GM19043 (cell line): ENCODE measurements at regions not wholly inside any gene's neighbourhood (a gene's known extent, or its start where the extent isn't known, plus 50 kb on each side); places are given as distances from the start of the nearest gene placed in this dataset.
"Not testable (repeated sequence)": the region's sequence is repeated elsewhere in the genome, so short reads cannot be mapped to it uniquely, and the experiment has no call there.

Source experiments
- ATAC-seq: cut with Tn5 transposase; IDR thresholded peaks from one replicate; pipeline ENCODE4 v1.9.1; 2021; ENCODE audit warnings: low read depth; ENCODE audit not compliant: unreplicated experiment

DNA sequence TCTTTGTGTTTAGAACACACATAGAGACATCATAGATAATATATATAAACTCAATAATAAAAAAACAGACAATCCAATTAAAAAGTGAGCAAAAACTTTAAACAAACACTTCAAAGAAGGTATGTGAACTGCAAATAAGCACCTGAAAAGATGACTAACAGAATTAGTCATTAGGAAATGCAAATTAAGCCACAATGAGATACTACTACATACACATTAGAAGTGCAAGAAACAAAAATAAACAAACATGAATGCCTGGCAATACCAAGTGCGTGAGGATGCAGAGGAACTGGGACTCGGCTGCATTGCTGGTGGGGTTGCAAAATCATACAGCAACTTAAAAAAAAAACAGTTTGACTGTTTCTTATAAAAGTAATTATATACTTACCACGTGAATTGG is 799.0 kb downstream of the KCNJ2 start:
- ATAC-seq: no peak

DNA sequence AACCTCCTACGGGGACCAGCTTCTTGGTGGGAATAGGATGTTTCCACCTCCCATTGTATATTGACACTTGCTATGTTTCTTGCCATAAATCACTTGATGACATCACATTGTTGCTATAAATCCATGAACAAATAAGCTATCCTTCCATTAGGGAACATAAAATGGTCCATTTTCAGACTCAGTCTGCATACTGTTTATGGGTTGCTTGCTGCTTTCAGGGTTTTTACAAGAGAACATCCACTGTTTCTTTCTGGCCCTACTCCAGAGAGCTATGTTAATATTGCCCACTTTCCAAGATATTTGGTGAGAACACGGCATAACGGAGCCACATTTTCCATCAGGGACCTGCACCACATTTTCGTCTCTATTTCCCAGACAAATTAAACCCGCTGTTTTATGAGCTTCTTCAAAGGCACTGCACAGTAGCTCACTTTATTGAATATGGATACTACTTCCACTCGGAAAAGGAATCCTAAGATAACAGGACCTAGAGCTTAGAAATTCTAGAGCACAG is 800.2 kb downstream of the KCNJ2 start:
- ATAC-seq: no peak

DNA sequence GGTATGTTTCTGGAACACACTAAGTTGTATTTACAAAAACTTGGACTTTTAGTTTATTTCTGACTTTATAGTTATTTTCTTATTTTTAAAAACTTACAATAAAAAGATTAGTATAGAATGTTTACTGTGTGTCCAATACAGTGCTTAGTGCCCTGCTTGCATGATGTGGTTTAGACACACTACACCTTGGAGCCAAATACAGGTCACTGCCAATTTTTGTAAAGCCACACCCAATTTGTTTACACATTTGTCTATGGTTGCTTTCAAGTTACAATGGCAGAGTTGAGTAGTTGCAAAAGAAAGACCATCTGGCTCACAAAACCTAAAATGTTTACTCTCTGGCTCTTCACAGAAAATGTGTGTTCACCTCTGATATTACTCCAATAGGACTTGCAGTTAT is 807.1 kb downstream of the KCNJ2 start:
- no peak for ATAC-seq

DNA sequence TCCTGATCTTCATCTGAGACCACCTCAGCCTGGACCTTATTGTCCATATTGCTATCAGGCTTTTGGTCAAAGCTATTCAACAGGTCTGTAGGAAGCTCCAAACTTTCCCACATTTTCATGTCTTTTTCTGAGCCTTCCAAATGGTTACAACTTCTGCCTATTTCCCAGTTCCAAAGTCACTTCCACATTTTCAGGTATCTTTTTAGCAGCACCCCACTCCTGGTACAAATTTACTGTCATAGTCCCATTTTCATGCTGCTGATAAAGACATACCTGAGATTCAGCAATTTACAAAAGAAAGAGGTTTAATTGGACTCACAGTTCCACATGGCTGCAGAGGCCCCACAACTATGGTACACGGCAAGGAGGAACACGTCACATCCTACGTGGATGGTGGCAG is 815.5 kb downstream of the KCNJ2 start:
- no peak for ATAC-seq

DNA sequence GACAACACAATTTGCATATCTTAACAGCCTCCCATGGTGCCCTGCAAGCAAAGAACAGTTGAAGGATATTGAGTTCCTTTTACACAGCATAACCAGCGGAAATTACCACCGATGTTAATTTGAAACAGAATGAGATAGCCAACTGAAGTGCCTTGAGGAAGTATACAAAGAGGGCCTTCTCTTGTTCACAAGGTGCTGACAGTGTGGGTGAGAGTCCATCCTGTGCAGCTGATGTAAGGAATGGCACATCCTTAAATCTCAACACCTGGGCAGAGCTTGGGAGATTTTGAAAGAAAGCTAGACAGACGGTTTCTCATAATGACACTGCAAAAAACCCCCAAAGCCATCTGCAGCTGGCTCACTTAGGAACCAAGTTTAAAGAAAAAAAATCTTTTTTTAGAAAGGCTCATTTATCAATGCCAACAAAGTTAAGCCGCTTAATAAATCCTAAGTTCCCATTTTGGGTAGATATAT is 818.6 kb downstream of the KCNJ2 start:
- ATAC-seq: no peak

DNA sequence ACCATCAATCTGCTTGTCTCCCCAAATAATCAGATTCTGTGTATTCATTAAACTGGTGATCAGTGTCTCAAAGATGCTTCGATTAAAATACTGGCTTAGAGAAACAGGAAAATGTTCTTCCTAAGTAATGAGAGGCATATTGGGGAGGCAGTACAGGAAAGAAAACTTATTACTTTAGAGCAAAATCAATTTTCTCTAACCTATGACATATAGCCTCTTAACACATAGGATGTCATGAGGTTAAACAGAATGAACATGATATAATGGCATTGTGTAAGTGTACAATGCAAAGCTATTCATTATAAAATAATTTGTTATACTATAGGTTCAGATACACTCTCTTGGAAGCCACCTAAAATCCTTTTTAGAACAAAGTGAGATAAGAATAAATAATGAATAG is 819.3 kb downstream of the KCNJ2 start:
- no peak for ATAC-seq

DNA sequence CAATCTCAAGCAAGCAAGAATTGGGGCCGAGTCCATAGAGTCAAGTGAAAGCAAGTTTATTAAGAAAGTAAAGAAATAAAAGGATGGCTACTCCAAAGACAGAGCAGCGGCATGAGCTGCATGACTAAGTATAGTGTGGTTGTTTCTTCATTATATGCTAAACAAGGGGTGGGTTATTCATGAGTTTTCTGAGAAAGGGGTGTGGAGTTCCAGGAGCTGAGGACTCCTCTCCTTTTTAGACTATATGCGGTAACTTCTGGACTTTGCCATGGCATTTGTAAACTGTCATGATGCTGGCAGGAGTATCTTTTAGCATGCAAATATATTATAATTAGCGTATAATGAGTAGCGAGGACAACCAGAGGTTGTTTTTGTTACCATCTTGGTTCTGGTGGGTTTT is 819.9 kb downstream of the KCNJ2 start:
- ATAC-seq: no peak

DNA sequence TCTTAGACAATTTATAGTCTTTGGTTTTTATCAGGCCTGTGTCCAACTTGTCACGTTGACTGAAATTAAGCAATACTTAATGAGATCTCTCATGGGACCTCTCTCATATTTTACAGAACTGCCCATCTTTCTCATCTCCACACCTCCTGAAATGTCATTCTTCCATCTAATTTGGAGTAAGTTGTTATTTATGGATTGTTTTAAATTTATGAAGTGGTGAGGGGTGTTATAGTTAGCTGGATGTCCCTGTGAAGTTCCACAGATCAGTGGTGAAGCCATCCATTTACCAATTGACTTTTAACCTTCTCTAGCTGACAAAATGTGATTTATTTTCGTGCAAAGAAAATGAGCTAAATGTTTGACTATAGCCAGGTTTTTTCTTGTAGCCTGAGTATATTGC is 824.9 kb downstream of the KCNJ2 start:
- ATAC-seq: no peak

DNA sequence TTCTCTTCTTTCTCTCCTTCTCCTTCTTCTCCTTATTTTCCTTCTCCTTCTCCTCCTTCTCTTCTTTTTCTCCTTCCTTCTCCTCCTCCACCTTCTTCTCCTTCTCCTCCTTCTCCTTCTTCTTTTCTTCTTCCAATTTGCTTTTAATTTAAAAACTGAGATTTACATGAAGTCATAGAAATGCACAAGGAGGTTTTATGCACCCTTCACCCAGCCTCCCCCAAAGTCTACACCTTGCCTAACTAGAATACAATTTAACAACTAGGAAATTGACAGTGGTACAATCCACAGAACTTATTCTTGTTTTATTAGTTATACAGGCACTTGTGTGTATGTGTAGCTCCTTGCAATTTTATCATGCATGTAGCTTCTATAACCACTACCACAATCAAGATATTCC is 826.7 kb downstream of the KCNJ2 start:
- ATAC-seq: no peak

DNA sequence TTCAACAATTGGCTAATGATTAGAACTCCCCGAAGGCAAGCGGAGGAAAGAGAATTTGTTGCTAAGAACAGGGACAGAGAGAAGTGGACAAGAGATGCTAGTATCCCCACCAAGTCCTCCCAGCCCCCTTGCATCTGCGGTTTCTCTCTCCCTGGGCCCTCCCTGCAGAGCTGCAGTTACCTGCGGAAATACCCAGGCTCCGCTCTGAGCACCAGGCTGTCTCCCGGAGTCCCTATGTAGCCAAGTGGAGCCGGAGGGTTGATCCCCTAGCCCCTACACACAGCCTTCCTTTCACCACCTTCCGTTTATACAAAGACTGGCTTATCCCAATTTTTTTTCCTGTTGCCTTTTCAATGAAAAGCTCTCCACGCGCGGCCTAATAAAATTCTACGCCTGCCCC is 834.4 kb downstream of the KCNJ2 start:
- no peak for ATAC-seq

DNA sequence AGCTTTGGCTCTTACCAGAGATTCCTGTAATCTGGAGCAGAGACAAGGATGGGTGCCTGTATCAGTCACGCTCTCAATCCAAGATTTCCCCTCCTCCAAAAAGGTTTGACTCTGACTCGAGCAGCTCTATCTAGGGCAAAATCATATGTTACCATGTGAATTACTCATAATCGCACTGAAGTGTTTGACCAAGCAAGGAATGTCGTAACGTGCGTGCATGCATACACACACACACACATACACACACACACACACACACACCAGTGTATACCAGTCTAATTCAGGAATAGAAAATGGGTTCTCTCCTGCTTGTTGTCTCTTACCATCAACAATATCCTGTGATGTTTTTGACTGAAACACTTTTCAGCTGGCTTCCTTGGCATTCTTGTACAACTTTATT is 835.1 kb downstream of the KCNJ2 start:
- ATAC-seq: no peak

DNA sequence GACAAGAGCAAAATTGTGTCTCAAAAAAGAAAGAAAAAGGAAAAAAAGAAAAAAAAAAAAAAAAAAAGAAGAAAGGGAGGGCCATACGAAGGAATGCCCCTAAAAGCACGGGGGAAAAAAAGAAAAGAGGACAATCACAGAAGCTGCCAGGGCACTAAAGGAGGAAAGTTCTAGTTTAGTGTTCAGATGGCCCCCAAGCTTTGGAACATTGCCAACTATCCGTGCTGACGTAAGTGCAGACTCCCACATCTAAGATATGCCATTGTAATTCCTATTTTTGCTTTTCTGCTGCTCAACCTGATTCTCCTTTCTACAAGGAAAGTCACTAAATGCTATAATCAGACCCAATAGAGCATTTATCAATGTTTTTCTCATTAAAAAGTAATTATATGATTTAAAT is 842.1 kb downstream of the KCNJ2 start:
- no peak for ATAC-seq

DNA sequence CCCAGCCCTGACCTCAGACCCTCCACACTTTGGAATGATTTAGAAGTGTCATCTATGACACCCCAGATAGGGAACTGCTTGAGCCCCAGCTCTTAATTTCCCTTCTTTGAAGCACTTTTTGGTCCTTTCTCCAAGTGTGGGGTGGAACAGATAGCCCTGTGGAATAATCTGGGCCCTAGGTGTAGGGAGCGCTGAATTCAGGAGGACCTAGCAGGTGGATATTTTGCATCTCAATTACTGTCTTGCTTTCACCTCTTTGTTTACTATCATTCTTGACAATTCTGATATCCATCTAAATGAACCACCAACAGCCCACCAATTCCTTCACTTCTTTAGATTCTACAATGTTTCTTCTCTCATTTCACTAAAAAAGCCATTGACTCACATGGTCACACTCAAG is 850.4 kb downstream of the KCNJ2 start:
- no peak for ATAC-seq

DNA sequence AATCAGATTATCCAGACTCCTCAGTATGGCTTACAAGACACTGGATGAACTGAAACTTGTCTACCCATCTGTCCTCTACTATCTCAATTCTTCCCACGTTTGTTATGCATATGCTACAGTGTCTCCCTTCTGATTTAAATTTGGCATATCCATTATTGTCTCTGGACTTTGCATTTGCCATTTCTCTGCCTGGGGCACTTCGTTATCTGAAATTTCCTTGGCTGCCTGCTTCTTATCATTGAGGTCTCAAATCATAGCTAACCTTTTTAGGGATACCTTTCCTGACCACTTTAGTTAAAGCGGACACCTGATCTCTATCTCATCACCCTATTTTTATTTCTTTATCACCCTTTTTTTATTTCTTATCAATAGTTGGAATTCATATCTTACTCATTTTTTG is 853.4 kb downstream of the KCNJ2 start:
- no peak for ATAC-seq

DNA sequence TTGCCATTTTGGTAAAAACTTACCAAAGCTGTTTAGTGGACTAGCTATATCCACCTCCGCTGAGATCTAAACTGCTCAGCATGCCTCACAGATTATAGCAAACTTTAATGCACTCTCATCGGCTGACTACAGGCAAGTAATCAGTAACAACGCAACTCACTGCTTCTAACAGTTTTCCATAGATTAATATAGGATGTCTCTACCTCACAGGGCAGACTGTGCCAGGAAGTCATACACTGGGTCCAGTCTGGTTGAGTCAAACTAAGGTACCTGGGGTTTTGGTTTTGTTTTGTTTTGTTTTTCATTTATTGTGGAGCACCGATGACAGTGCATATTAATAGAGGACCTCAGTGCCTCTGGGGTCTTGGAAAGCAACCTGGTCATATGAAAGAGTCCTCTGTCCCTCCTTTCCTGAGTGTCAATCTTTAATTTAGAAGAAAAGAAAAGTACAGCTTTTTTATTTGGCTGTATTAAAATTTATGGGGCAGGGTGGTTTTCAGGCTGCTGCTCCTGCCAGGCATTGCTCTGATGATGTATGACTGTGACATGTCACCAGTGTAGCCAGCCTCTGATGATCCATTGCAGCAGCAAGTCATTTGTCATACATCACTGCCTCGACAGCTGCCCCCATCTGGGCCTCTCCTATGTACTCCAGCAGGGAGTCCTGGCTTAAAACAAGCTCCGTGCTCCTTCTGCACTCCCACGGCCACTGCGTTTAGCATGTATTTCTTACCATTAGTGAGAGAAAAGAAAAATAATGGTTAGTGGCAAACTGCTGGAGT is 854.1 kb downstream of the KCNJ2 start:
- ATAC-seq: no peak

DNA sequence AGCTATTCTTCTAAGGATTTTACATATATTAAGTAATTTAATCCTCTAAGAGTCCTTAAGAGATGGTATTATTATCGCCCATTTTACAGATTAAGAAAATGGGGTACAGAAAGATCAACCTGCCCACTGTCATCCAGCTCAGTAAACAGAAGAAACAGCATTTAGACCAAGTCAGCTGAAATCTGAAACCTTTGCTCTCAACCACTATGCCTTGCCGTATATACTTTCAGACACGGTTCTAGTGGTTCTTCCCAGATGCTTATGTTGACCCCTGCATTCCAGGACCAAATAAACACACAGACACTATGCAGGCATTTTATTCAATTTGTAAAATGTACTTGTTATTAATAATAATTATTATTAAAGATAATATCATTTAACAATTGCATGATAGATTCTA is 854.8 kb downstream of the KCNJ2 start:
- no peak for ATAC-seq

DNA sequence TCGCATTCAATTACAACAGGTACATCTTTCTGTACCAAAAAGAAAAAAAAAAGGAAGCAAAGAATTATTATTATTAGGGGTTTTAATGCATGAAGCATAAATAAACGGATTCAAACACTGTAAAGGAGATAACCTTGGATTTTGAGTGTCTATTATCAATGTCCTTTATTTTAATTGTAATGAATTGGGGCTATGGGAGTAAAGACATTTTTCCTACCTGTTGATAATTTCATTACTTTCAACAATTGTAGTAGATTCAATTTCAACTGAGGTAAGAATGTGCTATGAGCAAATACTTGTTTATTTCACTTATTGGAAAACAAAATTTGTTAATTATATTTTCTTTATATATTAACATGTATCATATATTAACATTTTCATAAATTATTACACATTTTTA is 855.6 kb downstream of the KCNJ2 start:
- ATAC-seq: no peak

DNA sequence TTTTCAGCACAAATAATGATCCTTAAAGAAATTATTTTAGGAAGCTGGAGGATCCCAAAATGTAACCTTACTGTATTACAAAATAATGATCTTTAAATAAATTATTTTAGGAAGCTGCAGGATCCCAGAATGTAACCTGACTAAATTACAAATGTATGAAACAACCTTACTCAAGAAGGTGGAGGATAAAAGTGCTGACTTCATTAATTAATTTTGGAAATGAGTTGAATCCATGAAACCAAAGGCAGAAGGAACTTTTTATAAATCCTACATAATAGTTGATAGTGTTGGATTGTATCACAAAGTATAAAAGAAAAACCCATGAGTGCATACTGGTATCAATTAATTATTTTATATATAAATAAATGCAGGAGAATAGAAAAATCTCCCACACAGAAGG is 859.9 kb downstream of the KCNJ2 start:
- ATAC-seq: no peak

DNA sequence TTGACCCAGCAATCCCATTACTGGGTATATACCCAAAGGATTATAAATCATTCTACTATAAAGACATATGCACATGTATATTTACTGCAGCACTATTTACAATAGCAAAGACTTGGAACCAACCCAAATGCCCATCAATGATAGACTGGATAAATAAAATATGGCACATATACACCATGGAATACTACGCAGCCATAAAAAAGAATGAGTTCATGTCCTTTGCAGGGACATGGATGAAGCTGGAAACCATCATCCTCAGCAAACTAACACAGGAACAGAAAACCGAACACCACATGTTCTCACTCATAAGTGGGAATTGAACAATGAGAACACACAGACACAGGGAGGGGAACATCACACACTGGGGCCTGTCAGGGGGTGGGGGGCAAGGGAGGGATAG is 862.0 kb downstream of the KCNJ2 start:
- not testable (repeated sequence) for ATAC-seq

DNA sequence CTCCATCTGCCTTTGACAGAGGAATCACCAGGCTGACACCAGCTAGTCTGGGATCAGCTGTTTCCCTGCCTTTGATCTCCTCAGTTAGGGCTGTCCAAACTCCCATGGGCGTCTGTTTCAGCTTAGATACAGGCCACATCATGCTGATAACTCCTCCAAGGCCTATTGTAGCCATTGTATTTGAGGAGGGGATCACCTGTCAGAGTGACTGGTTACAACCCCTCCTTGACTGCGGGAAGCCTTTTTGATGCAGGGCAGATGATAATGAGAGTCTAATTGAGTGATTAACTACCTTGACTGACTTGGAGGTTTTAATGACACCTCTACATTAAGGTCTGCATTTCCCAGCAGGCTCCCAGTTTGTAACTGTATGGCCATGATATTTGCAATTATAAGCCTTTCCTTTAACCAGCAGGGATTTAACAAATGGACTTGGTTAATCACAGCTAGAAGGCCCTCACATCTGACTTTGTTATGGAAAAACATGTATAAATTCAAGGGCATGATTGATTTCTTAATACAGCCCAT is 863.5 kb downstream of the KCNJ2 start:
- no peak for ATAC-seq

DNA sequence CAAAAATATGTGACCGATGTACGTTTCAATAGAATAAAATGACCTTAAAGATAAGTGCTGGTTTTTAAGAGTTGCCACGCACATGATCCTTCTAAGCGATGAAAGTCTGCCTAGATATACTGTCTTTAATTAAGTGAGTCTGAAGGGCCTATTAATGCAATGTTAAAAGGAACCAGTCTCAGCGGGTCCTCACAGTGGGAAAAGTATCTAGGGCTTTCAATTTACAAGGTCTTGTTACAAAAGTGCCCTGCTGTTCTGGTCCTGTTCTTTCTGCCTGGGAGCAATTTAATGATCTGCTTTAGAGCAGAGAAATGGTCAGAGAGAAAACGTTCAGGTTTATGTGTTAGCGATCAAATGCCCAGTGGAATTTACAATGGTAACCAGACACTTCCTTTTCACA is 864.0 kb downstream of the KCNJ2 start:
- ATAC-seq: no peak

DNA sequence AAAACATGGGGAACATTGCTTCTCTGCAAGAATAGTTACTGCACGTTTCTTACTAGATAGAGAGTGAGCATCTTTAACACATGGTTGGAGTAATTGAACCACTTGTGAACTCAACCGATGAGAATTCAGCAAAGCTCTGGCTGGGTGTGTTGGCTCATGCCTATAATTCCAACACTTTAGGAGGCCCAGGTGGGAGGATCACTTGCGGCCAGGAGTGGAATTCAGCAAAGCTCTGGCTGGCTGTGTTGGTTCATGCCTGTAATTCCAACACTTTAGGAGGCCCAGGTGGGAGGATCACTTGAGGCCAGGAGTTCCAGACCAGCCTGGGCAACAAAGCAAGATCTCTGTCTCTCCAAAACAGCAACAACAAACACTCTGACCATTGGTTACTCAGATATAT is 865.9 kb downstream of the KCNJ2 start:
- no peak for ATAC-seq
